HG03025 (cell line): ENCODE measurements at regions not wholly inside any gene's neighbourhood (a gene's known extent, or its start where the extent isn't known, plus 50 kb on each side); places are given as distances from the start of the nearest gene placed in this dataset.
"Not testable (repeated sequence)": the region's sequence is repeated elsewhere in the genome, so short reads cannot be mapped to it uniquely, and the experiment has no call there.

ENCODE experiments used
- ATAC-seq: cut with Tn5 transposase; IDR thresholded peaks from one replicate; pipeline ENCODE4 v1.9.1; 2021; ENCODE audit warnings: mild to moderate bottlenecking, moderate library complexity; ENCODE audit not compliant: unreplicated experiment, low FRiP score

- not testable (repeated sequence) for ATAC-seq
These were observed 52.3 kb upstream of the MARK1 start for GRCh38 chr1:220475608-220476007.

GRCh38 chr1:220475141-220475540, 52.8 kb upstream of the MARK1 start:
- not testable (repeated sequence) for ATAC-seq

- no peak for ATAC-seq
These were observed 54.5 kb upstream of the MARK1 start for GRCh38 chr1:220473440-220473839.

GRCh38 chr1:220462752-220463151, 65.2 kb upstream of the MARK1 start:
- no peak for ATAC-seq

- no peak for ATAC-seq
These were observed 69.0 kb upstream of the MARK1 start for GRCh38 chr1:220458936-220459335.

- ATAC-seq: no peak
These were observed 69.9 kb upstream of the MARK1 start for GRCh38 chr1:220457957-220458609.

- ATAC-seq: no peak
These were observed 72.4 kb upstream of the MARK1 start for GRCh38 chr1:220455559-220455958.

- no peak for ATAC-seq
These were observed 73.7 kb upstream of the MARK1 start for GRCh38 chr1:220454155-220454777.

GRCh38 chr1:220453371-220453770, 74.6 kb upstream of the MARK1 start:
- ATAC-seq: no peak

GRCh38 chr1:220451532-220451931, 76.4 kb upstream of the MARK1 start:
- ATAC-seq: no peak

- no peak for ATAC-seq
These were observed 77.0 kb upstream of the MARK1 start for GRCh38 chr1:220450927-220451326.

GRCh38 chr1:220448217-220448616, 79.7 kb upstream of the MARK1 start:
- ATAC-seq: no peak

GRCh38 chr1:220444586-220444985, 83.3 kb upstream of the MARK1 start:
- ATAC-seq: not testable (repeated sequence)

- ATAC-seq: no peak
These were observed 86.7 kb upstream of the MARK1 start for GRCh38 chr1:220441211-220441610.

GRCh38 chr1:220438741-220439140, 89.2 kb upstream of the MARK1 start:
- no peak for ATAC-seq

- ATAC-seq: no peak
These were observed 95.5 kb upstream of the MARK1 start for GRCh38 chr1:220432408-220432807.

- no peak for ATAC-seq
These were observed 96.2 kb upstream of the MARK1 start for GRCh38 chr1:220431554-220432239.

GRCh38 chr1:220430586-220430985, 97.3 kb upstream of the MARK1 start:
- no peak for ATAC-seq

GRCh38 chr1:220430059-220430458, 97.9 kb upstream of the MARK1 start:
- no peak for ATAC-seq

- no peak for ATAC-seq
These were observed 100.9 kb upstream of the MARK1 start for GRCh38 chr1:220426989-220427388.

GRCh38 chr1:220425852-220426251, 102.1 kb upstream of the MARK1 start:
- no peak for ATAC-seq

GRCh38 chr1:220421508-220421907, 106.4 kb upstream of the MARK1 start:
- ATAC-seq: no peak
